WTC11 (cell line): ENCODE measurements at regions not wholly inside any gene's neighbourhood (a gene's known extent, or its start where the extent isn't known, plus 50 kb on each side); places are given as distances from the start of the nearest gene placed in this dataset.

Experiments used
- ATAC-seq: fragments of 200-7000 bp; cut with Tn5 transposase; 2 replicates; pipeline ENCODE4 v1.10.0; 2021; ENCODE audit warnings: mild to moderate bottlenecking, moderate library complexity
- CTCF ChIA-PET: fragments of 300-600 bp; sonication (Branson Sonifier 250); formaldehyde crosslinking; loops from one replicate; lab custom pipeline; 2021; ENCODE audit warnings: antibody characterized with exemption; lab: Charles Lee
- POLR2A ChIA-PET: fragments of 350-600 bp; sonication (Branson Sonifier 250); formaldehyde crosslinking; loops from one replicate; lab custom pipeline; 2021; ENCODE audit warnings: antibody characterized with exemption; lab: Charles Lee
- DNase-seq: peaks from one replicate; pipeline ENCODE4 v3.0.0; 2021; ENCODE audit warnings: low spot score
- H3K27ac Mint-ChIP-seq: 2 replicates; pipeline ENCODE4 v1.8.0; 2021; ENCODE audit warnings: mixed read lengths
- H3K27me3 Mint-ChIP-seq: 2 replicates; pipeline ENCODE4 v1.8.0; 2021; ENCODE audit warnings: low read depth, mild to moderate bottlenecking, moderate library complexity, mixed read lengths
- H3K36me3 Mint-ChIP-seq: 2 replicates; pipeline ENCODE4 v1.8.0; 2021; ENCODE audit warnings: mixed read lengths
- H3K4me1 Mint-ChIP-seq: 2 replicates; pipeline ENCODE4 v1.8.0; 2022; ENCODE audit warnings: mixed read lengths
- H3K4me3 Mint-ChIP-seq: 2 replicates; pipeline ENCODE4 v1.8.0; 2021; ENCODE audit warnings: mild to moderate bottlenecking, moderate library complexity, mixed read lengths
- H3K9me3 Mint-ChIP-seq: 2 replicates; pipeline ENCODE4 v1.8.0; 2021; ENCODE audit warnings: mixed read lengths
- ELF4 ChIP-seq: sonication (generic); formaldehyde crosslinking; IDR thresholded peaks from 2 replicates; pipeline ENCODE4 v1.8.1; 2022; ENCODE audit warnings: low read depth, mild to moderate bottlenecking, moderate library complexity, missing genetic modification reagents
- EMX1 ChIP-seq: fragments of 250-450 bp; sonication (Bioruptor Pico); IDR thresholded peaks from 2 replicates; pipeline ENCODE4 v1.8.0; 2021; ENCODE audit warnings: mild to moderate bottlenecking
- ESRRA ChIP-seq: sonication (generic); formaldehyde crosslinking; IDR thresholded peaks from 2 replicates; pipeline ENCODE4 v1.8.1; 2022; ENCODE audit warnings: mild to moderate bottlenecking, missing genetic modification reagents, borderline replicate concordance
- GABPB1 ChIP-seq: sonication (generic); formaldehyde crosslinking; IDR thresholded peaks from 2 replicates; pipeline ENCODE4 v1.8.1; 2023; ENCODE audit warnings: mild to moderate bottlenecking, missing genetic modification reagents
- HMGA2 ChIP-seq: fragments of 250-450 bp; sonication (Bioruptor Pico); IDR thresholded peaks from 2 replicates; pipeline ENCODE4 v1.4.0; 2021; ENCODE audit warnings: mild to moderate bottlenecking, moderate library complexity
- IRF2 ChIP-seq: sonication (generic); formaldehyde crosslinking; IDR thresholded peaks from 2 replicates; pipeline ENCODE4 v1.8.0; 2022; ENCODE audit warnings: low read depth, missing genetic modification reagents, borderline replicate concordance
- JAZF1 ChIP-seq: fragments of 250-450 bp; sonication (Bioruptor Pico); IDR thresholded peaks from 2 replicates; pipeline ENCODE4 v1.9.0; 2021; ENCODE audit warnings: moderate library complexity, mild to moderate bottlenecking, inconsistent platforms
- JUN ChIP-seq: sonication (generic); formaldehyde crosslinking; IDR thresholded peaks from 2 replicates; pipeline ENCODE4 v1.8.0; 2023; ENCODE audit warnings: mild to moderate bottlenecking, missing genetic modification reagents
- NFE2L1 ChIP-seq: sonication (generic); formaldehyde crosslinking; IDR thresholded peaks from 2 replicates; pipeline ENCODE4 v1.8.1; 2023; ENCODE audit warnings: missing genetic modification reagents
- PRDM15 ChIP-seq: sonication (generic); formaldehyde crosslinking; IDR thresholded peaks from 2 replicates; pipeline ENCODE4 v1.8.0; 2022; ENCODE audit warnings: missing genetic modification reagents
- RORB ChIP-seq: fragments of 250-450 bp; sonication (Bioruptor Pico); IDR thresholded peaks from 2 replicates; pipeline ENCODE4 v1.9.0; 2021; ENCODE audit warnings: mild to moderate bottlenecking
- SMAD3 ChIP-seq: sonication (generic); formaldehyde crosslinking; IDR thresholded peaks from 2 replicates; pipeline ENCODE4 v1.8.0; 2022; ENCODE audit warnings: missing genetic modification reagents, mild to moderate bottlenecking, borderline replicate concordance
- SOX15 ChIP-seq: fragments of 250-450 bp; sonication (Bioruptor Pico); IDR thresholded peaks from 2 replicates; pipeline ENCODE4 v1.9.0; 2021; ENCODE audit warnings: mild to moderate bottlenecking
- SP1 ChIP-seq: sonication (generic); formaldehyde crosslinking; conservative IDR thresholded peaks from 2 replicates; pipeline ENCODE4 v1.8.1; 2022; ENCODE audit warnings: missing genetic modification reagents
- TCF7 ChIP-seq: sonication (generic); formaldehyde crosslinking; IDR thresholded peaks from 2 replicates; pipeline ENCODE4 v1.8.0; 2022; ENCODE audit warnings: mild to moderate bottlenecking, low read depth, missing genetic modification reagents, moderate library complexity
- ZNF232 ChIP-seq: sonication (generic); formaldehyde crosslinking; IDR thresholded peaks from 2 replicates; pipeline ENCODE4 v1.8.0; 2022; ENCODE audit warnings: mild to moderate bottlenecking, missing genetic modification reagents
- ZNF263 ChIP-seq: sonication (generic); formaldehyde crosslinking; IDR thresholded peaks from 2 replicates; pipeline ENCODE4 v1.8.1; 2022; ENCODE audit warnings: low read depth, mild to moderate bottlenecking, moderate library complexity, missing genetic modification reagents
- ZNF396 ChIP-seq: fragments of 250-450 bp; sonication (Bioruptor Pico); IDR thresholded peaks from 2 replicates; pipeline ENCODE4 v1.8.0; 2021; ENCODE audit warnings: mild to moderate bottlenecking, moderate library complexity, borderline replicate concordance
- ZNF416 ChIP-seq: fragments of 250-450 bp; sonication (Bioruptor Pico); IDR thresholded peaks from 2 replicates; pipeline ENCODE4 v1.9.0; 2021; ENCODE audit warnings: mild to moderate bottlenecking, inconsistent platforms
- ZNF671 ChIP-seq: fragments of 250-450 bp; sonication (Bioruptor Pico); IDR thresholded peaks from 2 replicates; pipeline ENCODE4 v1.8.0; 2021; ENCODE audit warnings: mild to moderate bottlenecking
- ZSCAN18 ChIP-seq: fragments of 250-450 bp; sonication (Bioruptor Pico); IDR thresholded peaks from 2 replicates; pipeline ENCODE4 v2.1.2; 2022; ENCODE audit warnings: mild to moderate bottlenecking, moderate library complexity
- TF ChIP-seq, protein P1 (sequence below): sonication (generic); formaldehyde crosslinking; conservative IDR thresholded peaks from 2 replicates; pipeline ENCODE4 v1.8.1; 2022; ENCODE audit warnings: mild to moderate bottlenecking, missing genetic modification reagents
- TF ChIP-seq, protein P2 (sequence below): sonication (generic); formaldehyde crosslinking; IDR thresholded peaks from 2 replicates; pipeline ENCODE4 v1.8.0; 2022; ENCODE audit warnings: mild to moderate bottlenecking, missing genetic modification reagents
- TF ChIP-seq, protein P3 (sequence below): sonication (generic); formaldehyde crosslinking; IDR thresholded peaks from 2 replicates; pipeline ENCODE4 v1.8.1; 2023; ENCODE audit warnings: mild to moderate bottlenecking, missing genetic modification reagents, moderate library complexity
- TF ChIP-seq, protein P4 (sequence below): fragments of 250-450 bp; sonication (Bioruptor Pico); IDR thresholded peaks from 2 replicates; pipeline ENCODE4 v1.9.0; 2021; ENCODE audit warnings: mild to moderate bottlenecking
- TF ChIP-seq, protein P5 (sequence below): sonication (generic); formaldehyde crosslinking; IDR thresholded peaks from 2 replicates; pipeline ENCODE4 v1.8.1; 2022; ENCODE audit warnings: low read depth, mild to moderate bottlenecking, moderate library complexity, missing genetic modification reagents, borderline replicate concordance
- TF ChIP-seq, protein P6 (sequence below): sonication (generic); formaldehyde crosslinking; IDR thresholded peaks from 2 replicates; pipeline ENCODE4 v1.8.0; 2023; ENCODE audit warnings: missing genetic modification reagents
- TF ChIP-seq, protein P7 (sequence below): sonication (generic); formaldehyde crosslinking; IDR thresholded peaks from 2 replicates; pipeline ENCODE4 v1.8.1; 2022; ENCODE audit warnings: mild to moderate bottlenecking, missing genetic modification reagents, moderate library complexity, borderline replicate concordance

DNA sequence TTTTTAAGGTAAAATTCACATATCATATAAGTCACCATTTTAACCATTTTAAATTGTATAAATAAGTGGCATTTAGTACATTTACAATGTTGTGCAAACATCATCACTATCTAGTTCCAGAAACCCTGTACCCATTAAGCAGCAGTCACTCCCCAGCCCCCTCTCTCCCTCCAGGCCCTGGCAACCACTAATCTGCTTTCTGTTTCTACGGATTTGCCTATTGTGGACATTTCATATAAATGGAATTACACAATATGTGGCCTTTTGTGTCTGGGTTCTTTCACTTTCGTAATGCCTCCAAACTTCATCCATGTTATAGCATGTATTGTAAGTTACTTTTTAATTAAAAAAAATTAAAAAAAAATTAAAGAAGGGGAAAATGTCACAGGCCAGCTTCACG, 58.0 kb upstream of the RAB3GAP2 start:
- POLR2A ChIA-PET, result no interaction called here
- CTCF ChIA-PET, result no interaction called here
- Mint-ChIP-seq H3K27ac (no peak overlapping the region), H3K4me3 (no peak overlapping the region), H3K4me1 (peaks cover 36% of the 10 kb centered on the region), H3K9me3 (peaks cover 8% of the 10 kb centered on the region), H3K27me3 (no peaks in the 10 kb centered on the region; the same call in 1 of the 2 replicates), H3K36me3 (no peaks in the 10 kb centered on the region)
- DNase-seq, result no peak
- no peak for ATAC-seq
- TF ChIP-seq GABPB1 (CRISPR knock-in tag) (no peak), ZNF263 (CRISPR knock-in tag) (no peak), ESRRA (CRISPR knock-in tag) (no peak), RORB (CRISPR knock-in tag) (no peak), ELF4 (no peak), NFE2L1 (CRISPR knock-in tag) (no peak), TCF7 (no peak), EMX1 (CRISPR knock-in tag) (no peak), JAZF1 (CRISPR knock-in tag) (no peak), SOX15 (CRISPR knock-in tag) (no peak), ZNF671 (CRISPR knock-in tag) (no peak), ZNF232 (CRISPR knock-in tag) (no peak)
- TF ChIP-seq, protein P1, sequence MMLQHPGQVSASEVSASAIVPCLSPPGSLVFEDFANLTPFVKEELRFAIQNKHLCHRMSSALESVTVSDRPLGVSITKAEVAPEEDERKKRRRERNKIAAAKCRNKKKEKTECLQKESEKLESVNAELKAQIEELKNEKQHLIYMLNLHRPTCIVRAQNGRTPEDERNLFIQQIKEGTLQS, result no peak
- TF ChIP-seq, protein P2, sequence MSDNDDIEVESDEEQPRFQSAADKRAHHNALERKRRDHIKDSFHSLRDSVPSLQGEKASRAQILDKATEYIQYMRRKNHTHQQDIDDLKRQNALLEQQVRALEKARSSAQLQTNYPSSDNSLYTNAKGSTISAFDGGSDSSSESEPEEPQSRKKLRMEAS (CRISPR knock-in tag), result no peak
- TF ChIP-seq, protein P3, sequence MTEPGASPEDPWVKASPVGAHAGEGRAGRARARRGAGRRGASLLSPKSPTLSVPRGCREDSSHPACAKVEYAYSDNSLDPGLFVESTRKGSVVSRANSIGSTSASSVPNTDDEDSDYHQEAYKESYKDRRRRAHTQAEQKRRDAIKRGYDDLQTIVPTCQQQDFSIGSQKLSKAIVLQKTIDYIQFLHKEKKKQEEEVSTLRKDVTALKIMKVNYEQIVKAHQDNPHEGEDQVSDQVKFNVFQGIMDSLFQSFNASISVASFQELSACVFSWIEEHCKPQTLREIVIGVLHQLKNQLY (CRISPR knock-in tag), result no peak

GRCh38 chr1:220327106-220327505, 54.9 kb upstream of the RAB3GAP2 start:
- POLR2A ChIA-PET, result no interaction called here
- DNase-seq, result no peak
- TF ChIP-seq ESRRA (CRISPR knock-in tag) (no peak), HMGA2 (CRISPR knock-in tag) (no peak), IRF2 (CRISPR knock-in tag) (no peak), JUN (CRISPR knock-in tag) (no peak), EMX1 (CRISPR knock-in tag) (no peak), JAZF1 (CRISPR knock-in tag) (no peak), ZSCAN18 (no peak), SP1 (no peak), SMAD3 (CRISPR knock-in tag) (no peak), ZNF396 (no peak), PRDM15 (no peak), ZNF416 (CRISPR knock-in tag) (no peak), ELF4 (no peak)
- TF ChIP-seq, protein P4, sequence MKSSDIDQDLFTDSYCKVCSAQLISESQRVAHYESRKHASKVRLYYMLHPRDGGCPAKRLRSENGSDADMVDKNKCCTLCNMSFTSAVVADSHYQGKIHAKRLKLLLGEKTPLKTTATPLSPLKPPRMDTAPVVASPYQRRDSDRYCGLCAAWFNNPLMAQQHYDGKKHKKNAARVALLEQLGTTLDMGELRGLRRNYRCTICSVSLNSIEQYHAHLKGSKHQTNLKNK, result no peak
- TF ChIP-seq, protein P5, sequence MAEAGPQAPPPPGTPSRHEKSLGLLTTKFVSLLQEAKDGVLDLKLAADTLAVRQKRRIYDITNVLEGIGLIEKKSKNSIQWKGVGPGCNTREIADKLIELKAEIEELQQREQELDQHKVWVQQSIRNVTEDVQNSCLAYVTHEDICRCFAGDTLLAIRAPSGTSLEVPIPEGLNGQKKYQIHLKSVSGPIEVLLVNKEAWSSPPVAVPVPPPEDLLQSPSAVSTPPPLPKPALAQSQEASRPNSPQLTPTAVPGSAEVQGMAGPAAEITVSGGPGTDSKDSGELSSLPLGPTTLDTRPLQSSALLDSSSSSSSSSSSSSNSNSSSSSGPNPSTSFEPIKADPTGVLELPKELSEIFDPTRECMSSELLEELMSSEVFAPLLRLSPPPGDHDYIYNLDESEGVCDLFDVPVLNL (CRISPR knock-in tag), result no peak
- TF ChIP-seq, protein P6, sequence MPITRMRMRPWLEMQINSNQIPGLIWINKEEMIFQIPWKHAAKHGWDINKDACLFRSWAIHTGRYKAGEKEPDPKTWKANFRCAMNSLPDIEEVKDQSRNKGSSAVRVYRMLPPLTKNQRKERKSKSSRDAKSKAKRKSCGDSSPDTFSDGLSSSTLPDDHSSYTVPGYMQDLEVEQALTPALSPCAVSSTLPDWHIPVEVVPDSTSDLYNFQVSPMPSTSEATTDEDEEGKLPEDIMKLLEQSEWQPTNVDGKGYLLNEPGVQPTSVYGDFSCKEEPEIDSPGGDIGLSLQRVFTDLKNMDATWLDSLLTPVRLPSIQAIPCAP (CRISPR knock-in tag), result no peak
- TF ChIP-seq, protein P7, sequence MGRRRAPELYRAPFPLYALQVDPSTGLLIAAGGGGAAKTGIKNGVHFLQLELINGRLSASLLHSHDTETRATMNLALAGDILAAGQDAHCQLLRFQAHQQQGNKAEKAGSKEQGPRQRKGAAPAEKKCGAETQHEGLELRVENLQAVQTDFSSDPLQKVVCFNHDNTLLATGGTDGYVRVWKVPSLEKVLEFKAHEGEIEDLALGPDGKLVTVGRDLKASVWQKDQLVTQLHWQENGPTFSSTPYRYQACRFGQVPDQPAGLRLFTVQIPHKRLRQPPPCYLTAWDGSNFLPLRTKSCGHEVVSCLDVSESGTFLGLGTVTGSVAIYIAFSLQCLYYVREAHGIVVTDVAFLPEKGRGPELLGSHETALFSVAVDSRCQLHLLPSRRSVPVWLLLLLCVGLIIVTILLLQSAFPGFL (CRISPR knock-in tag), result no peak
- Mint-ChIP-seq H3K36me3 (no peaks in the 10 kb centered on the region), H3K4me1 (peaks cover 39% of the 10 kb centered on the region), H3K27ac (no peak overlapping the region), H3K9me3 (peaks cover 12% of the 10 kb centered on the region), H3K27me3 (no peaks in the 10 kb centered on the region; the same call in 1 of the 2 replicates), H3K4me3 (no peak overlapping the region)
- CTCF ChIA-PET, result interaction anchor here (0.6 to 3.3 kb wide), 4 partner anchors 10 to 1529 kb away, joined by 3 to 14 read pairs (median 6); no protein-coding TSS in a partner anchor
- no peak for ATAC-seq
